Right lobe of liver (tissue), 6 donors: ENCODE measurements at regions not wholly inside any gene's neighbourhood (a gene's known extent, or its start where the extent isn't known, plus 50 kb on each side); places are given as distances from the start of the nearest gene placed in this dataset.

Experiments used
- ATAC-seq, 4 donors: fragments of 200-7000 bp; cut with Tn5 transposase; one replicate each; pipeline ENCODE4 v1.9.1; 2020; ENCODE audit warnings: mild to moderate bottlenecking in 4 of 4, moderate library complexity in 4 of 4
- DNase-seq, 3 donors: peaks; one replicate each; pipeline ENCODE4 v3.0.0-alpha.2; 2020
- H3K27ac ChIP-seq, 3 donors: fragments of 200-600 bp; one replicate each; pipeline ENCODE4 v1.8.0; 2022
- H3K27me3 ChIP-seq, 2 donors: fragments of 200-600 bp; one replicate each; pipeline ENCODE4 v1.8.0; 2022
- H3K36me3 ChIP-seq, 4 donors: fragments of 200-600 bp; sonication (generic) in 1 of 4; one replicate each; pipeline versions ENCODE4 v1.5.1 to v1.8.0; 2017 to 2022; ENCODE audit warnings: control low read depth in 1 of 4
- H3K4me1 ChIP-seq, 4 donors: fragments of 200-600 bp; sonication (generic) in 1 of 4; one replicate each; pipeline versions ENCODE4 v1.5.1 to v1.8.0; 2017 to 2022; ENCODE audit warnings: control low read depth in 1 of 4
- H3K4me3 ChIP-seq, 3 donors: fragments of 200-600 bp; one replicate each; pipeline ENCODE4 v1.8.0; 2022
- H3K9me3 ChIP-seq, 4 donors: fragments of 200-600 bp; sonication (generic) in 1 of 4; one replicate each; pipeline versions ENCODE4 v1.5.1 to v1.8.0; 2017 to 2022; ENCODE audit warnings: control low read depth in 1 of 4
- CTCF ChIP-seq, 4 donors: fragments of 200-600 bp in 3 of 4; fragments of 450-650 bp in 1 of 4; IDR thresholded peaks; one replicate each; pipeline versions ENCODE4 v1.5.1 to v1.8.0; 2016 to 2022; ENCODE audit warnings: antibody characterized with exemption in 4 of 4, mild to moderate bottlenecking in 2 of 4
- POLR2A ChIP-seq: fragments of 450-650 bp; IDR thresholded peaks from one replicate; pipeline ENCODE4 v1.6.1; 2017; ENCODE audit warnings: antibody characterized with exemption, mild to moderate bottlenecking
- WGBS: methylation state at CpG from one replicate; pipeline ENCODE4 v1.1.6; 2018; ENCODE audit warnings: low coverage, low lambda C conversion rate; ENCODE audit not compliant: insufficient coverage; ENCODE audit errors: missing lambda C conversion rate; 5-methylcytosine and 5-hydroxymethylcytosine counted together
- intact Hi-C, 2 donors: fragments of 100-400 bp; cut with DNase I; formaldehyde crosslinking; loops; one replicate each; pipeline versions ENCODE4 v1.11.2 to v1.14.1; 2022
- donor health status: DM: no; HTN: yes; CAD: no.
- donor health status: DM: no; HTN: no; CAD: no.
- donor health status: DM: no; HTN: no; CAD: no.
- donor health status: DM: no; HTN: yes; CAD: no.
- donor health status: DM: no; HTN: yes; CAD: no.

- no peaks in the 10 kb centered on the region for H3K36me3 ChIP-seq
- H3K4me3 ChIP-seq = no peak overlapping the region
- H3K9me3 ChIP-seq = no peaks in the 10 kb centered on the region
- no peak for ATAC-seq
- H3K27me3 ChIP-seq = no peaks in the 10 kb centered on the region
- DNase-seq = no peak
- intact Hi-C loops = no loop called here
- TF ChIP-seq CTCF (IDR thresholded peaks at IDR 0.05) (no peak), POLR2A (no peak)
- no peaks in the 10 kb centered on the region for H3K4me1 ChIP-seq
- no peak overlapping the region for H3K27ac ChIP-seq
Observed at GRCh38 chr12:30063435-30063945, 279.7 kb upstream of the TMTC1 start.

- no peak for DNase-seq
- no peak for ATAC-seq
- Histone ChIP-seq H3K27me3 (no peaks in the 10 kb centered on the region), H3K4me3 (no peak overlapping the region), H3K36me3 (no peaks in the 10 kb centered on the region), H3K4me1 (no peaks in the 10 kb centered on the region), H3K27ac (no peak overlapping the region), H3K9me3 (no peaks in the 10 kb centered on the region)
- intact Hi-C loops = no loop called here
- TF ChIP-seq POLR2A (no peak), CTCF (IDR thresholded peaks at IDR 0.05) (no peak)
- 29% methylated on average over 2 of the region's 2 CpGs for WGBS
Observed at GRCh38 chr12:30048371-30048770, 264.6 kb upstream of the TMTC1 start.

GRCh38 chr12:30047516-30048254 is 263.9 kb upstream of the TMTC1 start:
- intact Hi-C loops = no loop called here

GRCh38 chr12:30046376-30046775 is 262.6 kb upstream of the TMTC1 start:
- no peak for TF ChIP-seq POLR2A
- TF ChIP-seq CTCF (IDR thresholded peaks at IDR 0.05) = no peak
- no peak overlapping the region for H3K4me3 ChIP-seq
- H3K36me3 ChIP-seq = no peaks in the 10 kb centered on the region
- no peak for DNase-seq
- H3K27ac ChIP-seq = no peak overlapping the region
- intact Hi-C loops = no loop called here
- no peak for ATAC-seq
- H3K27me3 ChIP-seq = no peaks in the 10 kb centered on the region
- 68% methylated on average over 2 of the region's 2 CpGs for WGBS
- no peaks in the 10 kb centered on the region for H3K9me3 ChIP-seq
- no peaks in the 10 kb centered on the region for H3K4me1 ChIP-seq

More at GRCh38 chr12:30047516-30048254, 263.9 kb upstream of the TMTC1 start:
- TF ChIP-seq POLR2A (no peak), CTCF (IDR thresholded peaks at IDR 0.05) (no peak)
- H3K36me3 ChIP-seq = no peaks in the 10 kb centered on the region
- H3K27ac ChIP-seq = no peak overlapping the region
- DNase-seq (no peak), ATAC-seq (no peak)
- no peaks in the 10 kb centered on the region for H3K4me1 ChIP-seq
- H3K9me3 ChIP-seq = no peaks in the 10 kb centered on the region
- WGBS = 47% methylated on average over 5 of the region's 5 CpGs
- H3K27me3 ChIP-seq = no peaks in the 10 kb centered on the region
- H3K4me3 ChIP-seq = no peak overlapping the region
